ENCODE measurements at regions not wholly inside any gene's neighbourhood (a gene's known extent, or its start where the extent isn't known, plus 50 kb on each side); places are given as distances from the start of the nearest gene placed in this dataset.

GRCh38 chr20:11650566-11650965, 267.1 kb upstream of the BTBD3 start:
- TF ChIP-seq CTCF (conservative IDR thresholded peaks at IDR 0.05 in 1 of 2, IDR thresholded peaks at IDR 0.05 in 1 of 2; ENCODE audit: extremely low read depth in 1 of 2, insufficient read depth in 1 of 2, low read depth in 1 of 2, low read length in 2 of 2) (no peak), EZH2 (IDR thresholded peaks at IDR 0.05; ENCODE audit: borderline replicate concordance, low read length) (no peak)

Measured in mammary epithelial cell (primary cell).